ENCODE measurements at regions not wholly inside any gene's neighbourhood (a gene's known extent, or its start where the extent isn't known, plus 50 kb on each side); places are given as distances from the start of the nearest gene placed in this dataset.

DNA sequence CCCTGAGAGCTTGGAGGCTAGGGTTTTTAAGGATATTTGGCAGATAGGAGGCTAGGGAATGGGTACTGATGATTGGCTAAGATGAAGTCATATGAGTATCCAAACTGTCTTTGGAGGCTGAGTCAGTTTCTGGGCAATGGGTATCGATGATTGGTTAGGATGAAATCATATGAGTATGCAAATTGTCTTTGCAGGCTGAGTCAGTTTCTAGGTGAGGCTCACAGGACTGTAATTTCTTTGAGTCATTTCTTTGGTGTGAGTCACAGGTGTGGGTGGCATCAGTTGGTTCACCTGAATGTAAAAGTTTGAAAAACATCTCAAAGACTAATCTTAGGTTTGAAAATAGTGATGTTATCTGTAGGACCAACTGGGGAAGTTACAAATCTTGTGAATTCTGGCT lies 1068.0 kb downstream of the NR2F1-AS1 start:
- no peaks in the 10 kb centered on the region for H3K36me3 ChIP-seq
- DNase-seq = no peak
- no peak overlapping the region for H3K27ac ChIP-seq
- no peak for TF ChIP-seq POLR2AphosphoS5 (IDR thresholded peaks at IDR 0.05)
- no peak for TF ChIP-seq POLR2A (IDR thresholded peaks at IDR 0.05)
- TF ChIP-seq, protein P1, sequence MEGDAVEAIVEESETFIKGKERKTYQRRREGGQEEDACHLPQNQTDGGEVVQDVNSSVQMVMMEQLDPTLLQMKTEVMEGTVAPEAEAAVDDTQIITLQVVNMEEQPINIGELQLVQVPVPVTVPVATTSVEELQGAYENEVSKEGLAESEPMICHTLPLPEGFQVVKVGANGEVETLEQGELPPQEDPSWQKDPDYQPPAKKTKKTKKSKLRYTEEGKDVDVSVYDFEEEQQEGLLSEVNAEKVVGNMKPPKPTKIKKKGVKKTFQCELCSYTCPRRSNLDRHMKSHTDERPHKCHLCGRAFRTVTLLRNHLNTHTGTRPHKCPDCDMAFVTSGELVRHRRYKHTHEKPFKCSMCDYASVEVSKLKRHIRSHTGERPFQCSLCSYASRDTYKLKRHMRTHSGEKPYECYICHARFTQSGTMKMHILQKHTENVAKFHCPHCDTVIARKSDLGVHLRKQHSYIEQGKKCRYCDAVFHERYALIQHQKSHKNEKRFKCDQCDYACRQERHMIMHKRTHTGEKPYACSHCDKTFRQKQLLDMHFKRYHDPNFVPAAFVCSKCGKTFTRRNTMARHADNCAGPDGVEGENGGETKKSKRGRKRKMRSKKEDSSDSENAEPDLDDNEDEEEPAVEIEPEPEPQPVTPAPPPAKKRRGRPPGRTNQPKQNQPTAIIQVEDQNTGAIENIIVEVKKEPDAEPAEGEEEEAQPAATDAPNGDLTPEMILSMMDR (IDR thresholded peaks at IDR 0.05 in 8 of 11, conservative IDR thresholded peaks at IDR 0.05 in 3 of 11) = no peak
- H3K4me1 ChIP-seq = no peaks in the 10 kb centered on the region
- H3K27me3 ChIP-seq (replicated peaks in 1 of 7) = no peaks in the 10 kb centered on the region
- 50 to 74% (median 70%) methylated on average over 1 of the region's 1 CpG for WGBS, 5 donors
- intact Hi-C loops (cut with DNase I; ENCODE audit: low total_unique reads) = no loop called here
- peaks cover 0 to 64% (median 56%) of the 10 kb centered on the region in 8 donors for H3K9me3 ChIP-seq
- H3K4me3 ChIP-seq = no peak overlapping the region

GRCh38 chr5:92508271-92508670 lies 1072.7 kb downstream of the NR2F1-AS1 start:
- Histone ChIP-seq H3K27me3 (replicated peaks in 1 of 7) (no peaks in the 10 kb centered on the region), H3K4me1 (no peaks in the 10 kb centered on the region), H3K27ac (no peak overlapping the region), H3K36me3 (no peaks in the 10 kb centered on the region), H3K9me3 (peaks cover 0 to 55% (median 52%) of the 10 kb centered on the region in 8 donors), H3K4me3 (no peak overlapping the region)
- intact Hi-C loops (cut with DNase I; ENCODE audit: low total_unique reads) = no loop called here
- DNase-seq = no peak
- TF ChIP-seq POLR2A (IDR thresholded peaks at IDR 0.05) = no peak
- TF ChIP-seq, protein P1 (IDR thresholded peaks at IDR 0.05 in 8 of 11, conservative IDR thresholded peaks at IDR 0.05 in 3 of 11) = no peak
- no peak for TF ChIP-seq POLR2AphosphoS5 (IDR thresholded peaks at IDR 0.05)

- H3K27me3 ChIP-seq (replicated peaks in 1 of 7) = no peaks in the 10 kb centered on the region
- H3K9me3 ChIP-seq = peaks cover 0 to 32% (median 30%) of the 10 kb centered on the region in 8 donors
- intact Hi-C loops (cut with DNase I; ENCODE audit: low total_unique reads) = no loop called here
- H3K4me1 ChIP-seq = no peaks in the 10 kb centered on the region
- TF ChIP-seq, protein P1 (IDR thresholded peaks at IDR 0.05 in 8 of 11, conservative IDR thresholded peaks at IDR 0.05 in 3 of 11) = no peak
- TF ChIP-seq POLR2AphosphoS5 (IDR thresholded peaks at IDR 0.05) = no peak
- no peak for TF ChIP-seq POLR2A (IDR thresholded peaks at IDR 0.05)
- H3K36me3 ChIP-seq = no peaks in the 10 kb centered on the region
- no peak overlapping the region for H3K4me3 ChIP-seq
- no peak overlapping the region for H3K27ac ChIP-seq
- no peak for DNase-seq
Measured at GRCh38 chr5:92505925-92506324, 1075.1 kb downstream of the NR2F1-AS1 start.

- Histone ChIP-seq H3K27me3 (replicated peaks in 1 of 7) (no peaks in the 10 kb centered on the region), H3K4me1 (no peaks in the 10 kb centered on the region), H3K36me3 (no peaks in the 10 kb centered on the region), H3K27ac (no peak overlapping the region), H3K9me3 (peaks cover 0 to 24% (median 22%) of the 10 kb centered on the region in 8 donors), H3K4me3 (no peak overlapping the region)
- WGBS, 5 donors = 74 to 89% (median 83%) methylated on average over 3 of the region's 3 CpGs
- no peak for DNase-seq
- intact Hi-C loops (cut with DNase I; ENCODE audit: low total_unique reads) = no loop called here
- TF ChIP-seq POLR2AphosphoS5 (IDR thresholded peaks at IDR 0.05) = no peak
- no peak for TF ChIP-seq POLR2A (IDR thresholded peaks at IDR 0.05)
- TF ChIP-seq, protein P1 (IDR thresholded peaks at IDR 0.05 in 8 of 11, conservative IDR thresholded peaks at IDR 0.05 in 3 of 11) = no peak
Measured at GRCh38 chr5:92505145-92505544, 1075.9 kb downstream of the NR2F1-AS1 start.

Measured in spleen (tissue), 11 donors.